Effector CD4-positive, alpha-beta T cell (primary cell): ENCODE measurements at regions not wholly inside any gene's neighbourhood (a gene's known extent, or its start where the extent isn't known, plus 50 kb on each side); places are given as distances from the start of the nearest gene placed in this dataset.
"Not testable (repeated sequence)": the region's sequence is repeated elsewhere in the genome, so short reads cannot be mapped to it uniquely, and the experiment has no call there.

Source experiments
- DNase-seq: peaks from one replicate; pipeline ENCODE4 v3.0.0-alpha.2; 2020

DNA sequence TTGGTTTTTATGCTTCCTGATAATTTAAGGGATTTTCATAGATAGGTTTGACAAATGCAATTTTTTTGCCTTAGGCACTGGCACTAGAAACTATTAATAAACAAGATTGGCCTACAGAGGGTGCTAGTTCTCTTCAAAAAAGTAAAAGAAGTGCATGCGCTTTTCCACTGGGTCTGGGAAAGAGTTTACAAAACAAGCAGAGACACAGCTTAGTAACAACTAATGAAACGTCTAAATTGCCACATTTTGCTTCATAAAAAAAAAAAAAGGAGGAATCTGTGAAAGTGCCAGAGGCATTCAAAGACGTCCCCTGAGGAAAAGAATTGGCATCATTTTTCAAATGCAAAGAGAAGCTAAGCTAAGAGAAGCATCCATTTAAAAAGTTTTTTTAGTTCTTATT, 58.3 kb upstream of the EEA1 start:
- peak; percentile 3 for DNase-seq

DNA sequence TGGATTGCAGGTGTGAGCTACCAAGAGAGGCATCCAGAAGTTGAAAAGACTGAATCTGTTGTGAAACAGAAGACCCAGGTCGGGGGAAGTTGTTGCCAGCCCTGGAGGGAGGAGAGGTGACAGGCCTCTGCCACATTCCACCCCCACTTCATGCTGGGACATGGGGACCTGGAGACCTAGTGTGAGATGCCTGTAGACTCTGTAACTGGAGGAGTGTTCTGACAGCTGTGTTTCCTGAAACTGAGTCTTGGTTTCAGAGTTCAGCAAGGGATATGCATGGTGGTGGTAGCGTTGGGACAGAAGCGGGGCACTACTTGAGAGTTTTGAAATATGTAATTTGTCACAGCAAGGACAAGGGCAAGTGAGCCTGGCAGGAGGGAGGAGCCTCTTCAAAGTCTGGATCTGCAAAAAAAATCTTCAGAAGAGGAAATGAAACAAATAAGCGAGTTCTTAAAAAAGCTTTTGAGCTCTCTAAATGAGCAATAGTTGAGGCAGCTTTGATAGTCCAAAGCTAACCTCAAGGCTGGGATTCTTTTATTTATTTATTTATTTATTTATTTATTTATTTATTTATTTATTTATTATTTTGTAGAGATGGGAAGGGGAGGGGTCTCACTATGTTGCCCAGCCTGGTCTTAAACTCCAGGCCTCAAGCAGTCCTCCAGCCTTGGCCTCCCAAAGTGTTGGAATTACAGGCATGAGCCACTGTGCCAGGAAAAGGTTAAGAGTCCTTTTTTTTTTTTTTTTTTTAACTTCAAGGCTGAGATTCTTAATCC, 58.9 kb upstream of the EEA1 start:
- no peak for DNase-seq

DNA sequence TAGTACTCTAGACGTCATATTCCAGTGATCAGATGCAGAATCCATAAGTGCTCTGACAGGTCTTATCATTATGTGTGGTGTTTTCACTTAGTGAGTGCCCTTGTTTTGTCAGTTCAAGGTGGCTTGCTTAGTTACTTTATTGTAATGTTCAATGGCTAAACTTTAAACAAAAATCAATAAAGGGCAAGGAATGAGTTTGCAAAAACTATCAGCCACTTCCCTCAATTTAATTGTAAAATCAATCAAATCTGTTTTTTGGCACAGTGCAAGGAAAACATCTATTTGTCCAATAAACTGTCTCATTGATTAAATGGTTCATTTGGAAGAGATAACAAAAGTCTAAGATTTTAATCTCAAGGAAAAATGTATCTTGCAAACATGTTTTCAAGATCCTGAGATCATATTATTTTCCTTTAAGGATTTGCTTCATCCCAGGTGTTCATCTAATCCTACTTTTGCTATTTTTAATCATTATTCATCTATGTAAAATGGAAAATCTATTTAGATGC, 59.6 kb upstream of the EEA1 start:
- DNase-seq = no peak

DNA sequence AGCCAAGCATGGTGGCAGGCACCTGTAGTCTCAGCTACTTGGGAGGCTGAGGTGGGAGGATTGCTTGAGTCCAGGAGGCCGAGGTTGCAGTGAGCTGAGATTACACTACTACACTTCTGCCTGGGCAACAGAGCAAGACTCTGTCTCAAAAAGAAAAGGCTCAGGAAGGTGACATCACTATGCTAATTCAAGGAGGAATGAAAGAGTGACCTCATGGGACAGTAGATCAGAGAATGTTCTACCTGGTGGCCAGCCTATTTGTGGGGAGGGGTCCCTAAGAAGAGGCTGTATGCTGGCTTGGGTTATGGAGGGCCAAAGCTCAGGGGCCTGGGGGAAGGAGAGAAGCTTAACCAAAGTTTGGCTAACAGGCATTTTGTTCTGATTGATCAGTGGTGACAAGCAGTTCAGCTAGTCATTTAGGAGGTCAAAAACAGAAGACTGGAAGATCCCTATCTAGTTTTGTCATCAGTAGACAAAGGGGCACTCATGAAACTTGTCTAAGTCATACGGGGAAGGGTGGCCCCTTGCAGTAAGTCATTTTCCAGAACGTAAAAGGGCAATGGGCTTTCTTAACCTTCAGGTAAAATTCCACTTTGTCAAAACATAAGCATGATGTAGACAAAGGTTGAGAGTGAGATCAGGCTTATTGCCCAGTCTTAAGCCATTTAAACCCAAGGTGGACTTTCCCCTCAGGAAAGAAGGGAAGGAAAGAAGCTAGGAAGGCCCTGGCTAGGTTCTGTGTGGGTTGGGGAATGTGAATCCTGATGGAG, 60.8 kb upstream of the EEA1 start:
- no peak for DNase-seq

DNA sequence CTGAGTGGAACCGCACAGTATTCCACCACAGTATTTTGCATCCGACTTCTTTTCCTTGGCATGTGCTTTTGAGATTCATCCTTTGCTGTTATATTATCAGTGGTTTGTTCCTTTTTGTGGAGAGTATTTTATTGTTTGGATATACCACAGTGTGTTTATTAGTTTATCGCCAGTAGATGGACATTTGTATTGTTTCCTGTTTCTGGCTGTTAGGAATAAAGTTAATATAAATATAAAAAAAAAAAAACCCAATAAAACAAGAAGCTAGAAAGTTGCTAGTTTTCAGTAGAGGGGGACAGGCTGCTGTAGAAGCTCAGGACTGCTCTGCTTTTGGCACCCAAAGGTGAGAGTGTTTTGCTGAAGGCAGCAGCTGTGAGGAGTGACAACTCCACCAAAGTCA, 62.0 kb upstream of the EEA1 start:
- DNase-seq = no peak

DNA sequence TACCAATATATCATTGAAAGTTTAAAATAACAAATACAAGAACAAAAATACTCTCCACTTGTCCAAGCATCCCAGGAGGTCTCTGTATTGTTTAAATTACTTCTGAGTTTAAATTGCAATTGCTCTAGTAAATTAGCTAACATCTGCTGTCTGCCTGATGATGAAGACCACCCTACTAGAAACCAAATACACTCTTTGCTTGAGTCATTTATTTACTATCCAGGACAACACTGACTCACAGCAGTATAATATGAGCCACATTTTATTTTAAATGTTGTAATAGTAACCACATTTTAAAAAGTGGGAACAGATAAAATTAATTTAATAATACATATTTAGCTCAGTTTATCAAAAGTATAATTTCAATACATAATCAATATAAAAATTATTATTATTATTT, 62.9 kb upstream of the EEA1 start:
- DNase-seq = no peak

DNA sequence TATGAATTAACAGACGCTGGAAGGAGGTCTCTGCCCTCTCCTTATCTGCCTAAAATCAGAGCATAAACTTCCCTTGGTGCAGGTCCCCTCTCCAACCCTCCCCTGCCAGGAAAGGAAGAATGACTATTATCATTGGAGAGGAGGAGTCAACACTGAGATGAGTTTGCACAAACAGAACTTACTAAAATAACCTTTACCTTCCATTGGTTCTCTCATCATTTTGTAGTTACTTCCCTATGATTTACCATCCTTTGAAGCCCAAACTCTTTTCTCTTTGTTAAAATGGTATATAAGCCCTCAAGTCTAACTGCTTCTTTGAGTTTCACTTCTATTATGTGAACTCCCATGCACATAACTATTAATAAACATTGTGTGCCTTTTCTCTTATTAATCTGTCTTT, 64.2 kb upstream of the EEA1 start:
- DNase-seq = no peak

DNA sequence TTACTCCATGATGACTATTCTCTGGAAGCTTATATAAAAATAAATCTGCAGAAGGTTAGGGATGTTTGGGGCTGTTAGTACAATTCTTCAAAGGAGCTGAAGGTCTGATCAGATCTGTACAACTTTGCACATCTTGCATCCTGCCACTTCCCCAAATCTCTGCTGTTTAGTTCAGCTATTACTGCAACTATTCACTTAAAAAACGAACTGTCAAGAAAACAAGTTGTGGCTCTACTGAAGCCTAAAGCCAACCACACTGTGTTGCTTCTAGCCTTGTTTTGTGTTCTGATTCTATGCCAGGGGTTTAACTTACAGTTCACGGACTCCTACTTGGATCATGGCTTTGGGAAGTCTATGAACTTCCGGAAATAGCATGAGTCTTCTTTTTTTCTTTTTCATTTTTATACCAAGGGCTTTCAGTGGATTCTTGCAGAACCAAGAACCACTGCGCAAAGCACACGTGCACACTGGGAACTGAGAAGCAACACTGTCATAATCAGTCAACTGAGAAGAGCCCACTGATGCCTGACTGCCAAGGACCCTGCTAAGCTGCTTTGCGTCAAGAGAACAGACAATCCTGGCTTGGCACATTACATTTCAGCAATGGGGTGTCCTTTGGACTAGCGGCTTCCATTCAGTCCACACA, 66.3 kb upstream of the EEA1 start:
- DNase-seq = no peak

DNA sequence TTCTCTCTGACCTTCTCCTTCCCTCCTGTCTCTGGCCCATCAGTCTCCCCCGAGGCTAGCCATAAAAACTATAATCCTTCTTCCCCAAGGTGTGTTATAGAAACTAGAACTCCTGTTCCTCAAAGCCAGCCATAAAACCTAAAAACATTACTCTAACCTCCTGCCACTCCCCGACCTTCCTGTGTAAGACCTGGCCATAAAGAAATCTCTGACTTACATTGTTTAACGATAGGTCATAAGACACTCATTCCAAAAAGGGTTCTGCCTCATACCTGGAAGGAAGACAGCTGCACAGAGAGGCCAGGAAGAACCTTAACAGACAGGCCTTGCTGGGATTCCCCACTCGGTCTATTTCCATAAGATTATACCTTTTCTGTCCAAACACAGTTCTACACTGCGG, 70.9 kb upstream of the EEA1 start:
- DNase-seq = no peak

DNA sequence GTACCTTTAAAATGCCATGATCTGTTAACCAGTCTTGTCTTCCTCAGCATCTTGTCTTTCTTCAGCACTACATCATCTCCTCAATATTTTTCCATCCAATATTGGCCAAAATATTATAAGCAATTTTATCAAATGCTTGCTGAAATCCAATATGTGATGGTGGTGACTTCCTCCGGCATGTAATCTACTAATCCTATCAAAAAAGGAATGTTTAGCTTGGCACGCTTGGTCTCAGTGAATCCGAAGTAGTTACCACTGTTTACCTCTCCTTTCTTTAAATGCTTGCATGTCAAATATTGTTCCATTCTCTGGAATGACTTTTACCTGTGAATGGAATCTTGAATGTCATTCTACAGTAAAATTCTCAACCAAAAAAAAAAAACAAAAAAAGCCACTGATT, 72.3 kb upstream of the EEA1 start:
- DNase-seq = no peak

DNA sequence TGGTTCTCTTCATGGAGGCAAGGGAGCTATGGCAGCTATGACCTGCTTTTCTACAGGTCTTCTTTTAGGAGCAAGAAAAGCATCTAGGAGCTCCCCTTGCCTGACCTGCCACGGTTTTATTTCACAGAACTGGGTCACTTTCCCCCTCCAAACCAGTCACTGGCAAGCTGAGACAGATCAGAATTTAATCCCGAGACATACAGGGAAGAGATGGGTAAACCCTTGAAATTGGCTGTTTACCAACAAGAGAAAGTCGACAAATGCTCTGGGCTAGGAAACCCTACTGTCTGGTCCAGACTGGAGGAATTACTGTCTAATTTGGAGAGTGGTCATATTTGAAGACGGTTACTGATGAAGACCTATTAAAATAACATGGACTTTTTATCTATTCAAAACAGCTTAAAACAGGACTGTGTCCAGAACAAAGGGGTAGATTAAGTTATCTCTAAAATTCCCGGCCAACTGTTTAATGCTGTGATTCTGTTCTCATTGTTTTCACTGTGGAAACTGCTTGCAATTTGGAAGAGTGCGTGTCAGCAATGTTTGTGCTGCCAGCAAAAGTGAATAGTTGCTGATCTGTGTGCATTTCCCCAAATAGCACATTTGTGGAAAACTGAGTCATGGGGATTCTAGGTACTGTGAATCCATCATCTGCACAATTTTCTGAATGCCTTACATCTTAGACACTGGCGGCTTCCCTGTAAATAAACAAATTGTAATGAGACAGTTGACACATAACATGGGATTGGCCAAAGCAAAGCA, 73.4 kb upstream of the EEA1 start:
- DNase-seq = no peak

DNA sequence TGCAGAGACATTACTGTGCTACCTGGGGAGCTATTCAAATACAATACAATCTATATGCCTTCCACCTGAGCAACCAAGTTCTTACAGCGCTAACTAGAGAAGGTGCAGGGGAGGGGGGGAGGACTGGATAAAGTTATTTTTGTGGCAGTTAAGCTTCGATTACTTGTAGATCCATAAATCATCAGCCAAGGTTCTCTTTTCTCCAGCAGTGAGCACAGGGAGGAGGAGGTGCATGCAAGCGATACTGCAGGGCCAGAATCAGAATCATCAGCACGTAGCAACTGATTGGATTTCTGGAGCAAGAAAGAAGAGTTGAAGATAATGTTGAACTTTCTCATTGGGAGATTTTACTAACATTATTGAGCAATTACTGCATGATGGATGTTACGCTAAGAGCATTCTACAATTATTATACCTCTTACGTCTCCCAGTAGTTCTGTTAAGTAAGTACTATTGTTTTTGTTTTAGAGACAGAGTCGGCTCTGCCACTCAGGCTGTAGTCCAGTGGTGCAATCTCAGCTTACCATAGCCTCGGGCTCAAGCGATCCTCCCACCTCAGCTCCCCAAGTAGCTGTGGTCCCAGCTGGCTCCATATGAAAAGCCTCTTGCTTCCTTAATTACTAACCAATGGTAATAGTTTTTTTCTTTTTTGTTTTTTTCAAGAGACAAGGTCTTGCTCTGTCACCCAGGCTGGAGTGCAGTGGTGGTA, 74.6 kb upstream of the EEA1 start:
- no peak for DNase-seq

DNA sequence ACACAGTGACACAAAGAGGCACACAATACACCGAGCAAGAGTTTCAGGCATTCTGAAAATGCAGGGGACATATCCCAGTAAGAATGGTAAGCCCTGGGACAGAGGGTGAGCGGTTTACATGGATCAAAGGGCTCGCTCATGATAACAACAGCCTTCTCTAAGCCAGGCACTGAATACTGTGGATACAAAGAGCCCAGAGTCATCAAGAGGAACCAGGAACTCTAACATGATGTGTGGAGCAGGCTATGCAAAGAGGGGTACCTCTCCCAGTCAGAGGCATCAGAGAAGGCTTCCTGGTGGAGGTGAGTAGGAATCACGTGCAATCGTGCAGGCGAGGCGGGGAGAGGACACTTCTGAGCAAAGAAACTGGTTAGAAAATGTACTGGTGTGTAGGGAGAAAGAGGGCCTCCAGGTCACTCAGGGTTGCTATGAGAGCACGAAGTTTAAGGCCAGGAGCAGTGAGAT, 76.9 kb upstream of the EEA1 start:
- DNase-seq = no peak

DNA sequence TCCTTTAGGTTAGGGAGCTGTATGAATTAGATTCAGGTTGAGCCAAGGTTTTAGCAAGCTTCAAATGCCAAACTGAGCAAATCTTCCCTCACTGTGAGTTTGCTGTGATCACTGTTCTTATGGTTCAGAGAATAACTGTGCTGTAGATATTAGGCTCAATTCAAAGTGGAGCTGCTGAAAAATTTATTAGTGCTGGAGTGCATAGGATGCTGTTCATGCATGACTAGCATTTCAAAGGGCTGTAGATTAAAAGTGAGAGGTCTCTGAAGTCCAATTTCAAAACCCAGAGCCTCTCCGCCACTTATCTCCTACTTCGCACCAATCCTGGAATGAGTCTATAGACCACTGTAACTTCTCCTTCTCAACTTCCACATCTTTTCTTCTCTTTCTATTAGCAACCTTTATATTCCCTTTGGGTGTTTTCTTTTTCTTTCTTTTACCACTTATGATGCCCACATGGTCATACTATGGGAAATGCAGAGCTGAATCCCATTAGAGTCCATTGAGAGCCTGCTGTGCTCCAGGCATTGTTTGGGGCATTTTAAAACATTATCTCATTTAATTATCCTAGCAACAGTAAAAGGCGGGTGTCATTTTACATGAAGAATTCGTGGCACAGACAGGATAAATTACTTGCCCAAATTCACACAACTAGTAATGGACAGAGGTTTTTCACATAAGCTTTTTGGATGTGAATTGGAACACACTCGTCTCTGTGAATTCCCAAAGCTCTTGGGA, 77.5 kb upstream of the EEA1 start:
- no peak for DNase-seq

DNA sequence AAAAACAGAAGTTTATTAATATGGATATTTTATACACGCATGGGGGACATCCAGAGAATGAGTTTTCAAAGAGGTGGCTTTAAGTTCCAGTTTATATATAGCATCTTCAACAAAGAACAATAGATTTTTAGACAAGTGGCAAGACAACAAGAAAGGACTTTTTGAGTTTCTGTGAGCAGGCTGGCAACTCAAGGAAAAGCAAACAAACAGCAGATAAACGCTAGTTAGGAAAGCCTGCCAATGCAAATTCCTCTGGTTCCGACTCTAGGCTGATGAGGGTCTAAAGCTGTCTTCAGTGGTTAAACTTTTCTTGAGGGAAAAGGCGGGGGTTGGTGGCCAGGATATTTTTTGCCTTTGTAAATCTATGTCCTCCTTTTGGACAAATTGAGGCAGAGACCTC, 78.4 kb upstream of the EEA1 start:
- DNase-seq = no peak

DNA sequence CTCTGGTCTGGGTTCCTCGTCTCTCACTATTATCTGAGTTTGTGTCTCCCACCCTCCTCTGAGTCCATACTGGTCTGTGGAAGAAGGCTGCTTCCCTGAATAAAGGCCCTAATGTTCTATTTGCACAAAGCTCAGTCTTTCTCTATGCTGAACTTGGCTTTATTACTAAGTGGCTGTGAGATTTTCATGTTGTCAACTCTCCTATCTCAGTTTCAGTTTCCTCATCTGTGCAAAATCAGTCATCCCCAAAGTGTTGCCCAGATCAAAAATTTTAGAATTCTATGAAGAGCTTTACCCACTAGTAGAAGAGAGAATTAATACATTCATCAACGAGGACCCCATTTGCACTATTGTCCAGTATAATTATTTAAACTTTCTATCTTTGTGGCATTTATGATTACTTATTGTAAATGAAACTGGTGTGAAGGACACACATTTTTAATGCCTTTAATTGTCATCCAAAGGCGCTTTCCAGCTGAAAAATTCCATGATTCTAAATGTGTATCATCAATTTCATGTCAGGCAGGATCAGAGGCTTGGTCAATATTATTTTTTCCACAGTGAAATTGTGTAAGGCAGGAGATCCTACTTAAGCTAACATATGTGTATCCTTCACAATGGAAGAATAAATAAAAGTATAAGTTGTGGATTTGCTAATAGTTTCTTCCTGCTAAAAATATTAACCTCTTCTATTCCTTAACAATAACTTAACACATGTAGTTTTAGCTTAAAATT, 79.1 kb upstream of the EEA1 start:
- DNase-seq = no peak

DNA sequence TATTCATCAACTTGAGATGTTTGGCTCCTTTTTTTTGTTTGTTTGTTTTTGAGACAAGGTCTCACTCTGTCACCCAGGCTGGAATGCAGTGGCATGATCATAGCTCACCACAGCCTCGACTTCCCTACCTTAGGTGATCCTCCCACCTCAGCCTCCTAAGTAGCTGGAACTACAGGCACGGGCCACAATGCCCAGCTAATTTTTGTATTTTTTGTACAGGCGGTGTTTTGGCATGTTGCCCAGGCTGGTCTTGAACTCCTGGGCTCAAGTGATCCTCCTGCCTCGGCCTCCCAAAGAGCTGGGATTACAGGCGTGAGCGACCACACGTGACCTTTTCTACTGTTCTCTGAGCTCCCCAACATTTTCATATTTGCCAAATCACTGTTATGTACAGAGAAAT, 79.8 kb upstream of the EEA1 start:
- not testable (repeated sequence) for DNase-seq

DNA sequence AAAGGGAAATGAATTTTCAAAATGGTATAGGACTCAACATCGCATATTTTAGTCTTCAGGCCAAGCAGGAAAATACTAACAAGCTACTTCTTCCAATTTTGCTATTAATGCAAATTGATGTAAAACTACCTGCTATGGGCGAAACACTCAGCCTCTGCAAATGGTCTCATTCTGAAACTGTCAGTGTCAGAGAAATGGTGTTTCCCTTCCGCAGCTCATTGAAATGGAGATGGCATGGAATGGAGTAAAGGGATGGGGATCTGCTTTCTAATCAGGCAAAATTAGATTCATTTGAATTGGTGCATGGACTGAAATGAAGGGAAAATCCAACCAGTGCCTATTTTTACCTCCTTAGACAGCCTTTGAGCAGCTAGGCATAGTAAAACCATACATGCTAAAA, 80.4 kb upstream of the EEA1 start:
- DNase-seq = no peak

DNA sequence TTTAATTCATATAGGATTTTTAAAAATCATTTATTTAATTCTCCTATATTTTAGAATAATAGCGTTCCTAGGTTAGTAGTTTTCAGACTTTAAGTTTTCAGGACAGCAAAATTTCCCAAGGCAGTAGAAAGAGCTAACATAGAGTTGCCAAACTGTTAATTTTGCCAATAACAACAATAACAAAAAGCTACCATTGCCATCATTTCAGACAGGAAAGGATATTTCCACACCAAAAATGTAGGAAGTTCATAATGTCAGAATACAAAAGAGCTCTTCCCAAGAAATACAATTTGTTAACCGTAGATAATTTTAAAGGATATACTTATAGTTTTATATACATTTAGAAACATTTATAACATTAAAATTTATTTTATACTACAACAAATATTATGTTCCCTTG, 81.4 kb upstream of the EEA1 start:
- no peak for DNase-seq

DNA sequence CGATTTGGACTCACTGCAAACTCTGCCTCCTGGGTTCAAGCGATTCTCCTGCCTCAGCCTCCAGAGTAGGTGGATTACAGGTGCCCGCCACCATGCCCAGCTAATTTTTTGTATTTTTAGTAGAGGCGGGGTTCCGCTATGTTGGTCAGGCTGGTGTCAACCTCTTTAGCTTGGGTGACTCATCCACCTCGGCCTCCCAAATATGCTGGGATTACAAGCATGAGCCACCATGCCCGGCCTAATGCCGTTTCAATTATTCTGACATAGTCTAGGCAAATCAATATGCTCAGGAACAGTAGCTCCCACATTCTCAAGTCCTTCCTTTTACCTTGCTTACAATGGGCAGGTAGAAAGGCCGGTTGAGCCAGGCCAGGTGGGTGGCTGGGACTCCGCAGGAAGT, 82.0 kb upstream of the EEA1 start:
- no peak for DNase-seq
